ENCODE measurements at regions not wholly inside any gene's neighbourhood (a gene's known extent, or its start where the extent isn't known, plus 50 kb on each side); places are given as distances from the start of the nearest gene placed in this dataset.

DNA sequence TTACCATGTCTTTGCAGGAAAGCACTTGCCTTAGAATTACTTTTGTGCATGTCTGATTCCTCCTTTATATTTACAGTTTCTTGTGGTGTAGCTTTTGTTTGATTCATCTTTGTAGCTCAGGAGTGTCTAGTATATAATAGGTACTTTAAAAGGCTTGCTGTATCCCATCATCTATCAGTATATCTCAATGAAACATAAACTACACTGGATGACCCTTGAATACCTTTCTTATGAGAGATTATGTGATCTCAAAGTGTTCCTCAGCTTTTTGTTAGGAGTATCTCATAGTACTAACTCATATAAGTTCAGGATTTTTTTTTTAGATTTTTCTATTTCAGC is 234.8 kb downstream of the PYDC2 start:
- Histone ChIP-seq H3K27me3 (no peaks in the 10 kb centered on the region), H3K9me3 (no peaks in the 10 kb centered on the region), H3K27ac (no peak overlapping the region), H3K4me3 (no peak overlapping the region), H3K36me3 (ENCODE audit: low read depth, missing control alignments) (no peaks in the 10 kb centered on the region), H3K4me1 (no peaks in the 10 kb centered on the region)
- intact Hi-C loops (cut with DNase I; ENCODE audit: low total_unique reads) = no loop called here
- TF ChIP-seq CTCF (IDR thresholded peaks at IDR 0.05) (no peak), POLR2A (IDR thresholded peaks at IDR 0.05) (no peak)
- DNase-seq = no peak

DNA sequence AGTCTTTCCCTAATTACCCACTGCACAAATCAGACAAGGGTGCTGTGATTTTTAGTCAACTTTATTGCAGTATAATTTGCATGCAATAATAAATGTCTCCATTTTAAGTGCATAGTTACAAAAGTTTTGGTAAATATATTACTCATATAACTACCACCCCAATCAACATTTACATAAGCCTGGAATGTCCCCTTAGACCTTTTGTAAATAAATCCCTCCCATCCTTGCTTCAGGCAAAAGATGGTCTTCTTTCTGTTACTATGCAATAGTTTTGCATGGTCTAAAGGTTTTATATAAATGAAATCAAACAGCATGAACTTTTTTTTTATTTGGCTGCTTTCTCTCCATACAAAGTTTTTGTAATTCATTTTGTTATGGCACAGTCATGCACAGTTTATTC is 235.4 kb downstream of the PYDC2 start:
- H3K27ac ChIP-seq = no peak overlapping the region
- intact Hi-C loops (cut with DNase I; ENCODE audit: low total_unique reads) = no loop called here
- DNase-seq = no peak
- H3K27me3 ChIP-seq = no peaks in the 10 kb centered on the region
- no peaks in the 10 kb centered on the region for H3K36me3 ChIP-seq (ENCODE audit: low read depth, missing control alignments)
- no peak overlapping the region for H3K4me3 ChIP-seq
- no peak for TF ChIP-seq POLR2A (IDR thresholded peaks at IDR 0.05)
- TF ChIP-seq CTCF (IDR thresholded peaks at IDR 0.05) = no peak
- no peaks in the 10 kb centered on the region for H3K9me3 ChIP-seq
- H3K4me1 ChIP-seq = no peaks in the 10 kb centered on the region

- no peak for DNase-seq
- 50 to 80% methylated on average over 1 of the region's 1 CpG for WGBS, 2 donors
- TF ChIP-seq CTCF (IDR thresholded peaks at IDR 0.05) = no peak
- no peak for TF ChIP-seq POLR2A (IDR thresholded peaks at IDR 0.05)
- H3K27ac ChIP-seq = no peak overlapping the region
- H3K4me1 ChIP-seq = no peaks in the 10 kb centered on the region
- intact Hi-C loops (cut with DNase I; ENCODE audit: low total_unique reads) = no loop called here
- H3K4me3 ChIP-seq = no peak overlapping the region
- H3K36me3 ChIP-seq (ENCODE audit: low read depth, missing control alignments) = no peaks in the 10 kb centered on the region
- no peaks in the 10 kb centered on the region for H3K9me3 ChIP-seq
- H3K27me3 ChIP-seq = no peaks in the 10 kb centered on the region
Observed at GRCh38 chr3:191699546-191699945, 238.6 kb downstream of the PYDC2 start.

- no peak overlapping the region for H3K4me3 ChIP-seq
- H3K27ac ChIP-seq = no peak overlapping the region
- intact Hi-C loops (cut with DNase I; ENCODE audit: low total_unique reads) = no loop called here
- H3K27me3 ChIP-seq = no peaks in the 10 kb centered on the region
- no peaks in the 10 kb centered on the region for H3K4me1 ChIP-seq
- H3K9me3 ChIP-seq = no peaks in the 10 kb centered on the region
- TF ChIP-seq POLR2A (IDR thresholded peaks at IDR 0.05) (no peak), CTCF (IDR thresholded peaks at IDR 0.05) (no peak)
- WGBS, 2 donors = 75 to 96% methylated on average over 2 of the region's 2 CpGs
- no peaks in the 10 kb centered on the region for H3K36me3 ChIP-seq (ENCODE audit: low read depth, missing control alignments)
- DNase-seq = no peak
Observed at GRCh38 chr3:191702121-191702520, 241.2 kb downstream of the PYDC2 start.

- intact Hi-C loops (cut with DNase I; ENCODE audit: low total_unique reads) = no loop called here
- Histone ChIP-seq H3K27me3 (no peaks in the 10 kb centered on the region), H3K4me1 (no peaks in the 10 kb centered on the region), H3K27ac (no peak overlapping the region), H3K9me3 (no peaks in the 10 kb centered on the region), H3K4me3 (no peak overlapping the region), H3K36me3 (ENCODE audit: low read depth, missing control alignments) (no peaks in the 10 kb centered on the region)
- DNase-seq = no peak
- 84 to 88% methylated on average over 6 of the region's 6 CpGs for WGBS, 2 donors
- TF ChIP-seq POLR2A (IDR thresholded peaks at IDR 0.05) (no peak), CTCF (IDR thresholded peaks at IDR 0.05) (no peak)
Observed at GRCh38 chr3:191707817-191708216, 246.9 kb downstream of the PYDC2 start.
